DND-41 (cell line): ENCODE measurements at regions not wholly inside any gene's neighbourhood (a gene's known extent, or its start where the extent isn't known, plus 50 kb on each side); places are given as distances from the start of the nearest gene placed in this dataset.

Experiments used
- ATAC-seq: fragments of 200-7000 bp; cut with Tn5 transposase; 3 replicates; pipeline ENCODE4 v1.9.1; 2021; ENCODE audit warnings: low read depth; ENCODE audit not compliant: insufficient read depth
- DNase-seq: peaks from one replicate; pipeline ENCODE4 v3.0.0-alpha.2; 2020
- H2AFZ ChIP-seq: 2 replicates; pipeline ENCODE4 v1.6.0; 2012; ENCODE audit warnings: low read depth, low read length
- H3K27ac ChIP-seq: 2 replicates; pipeline ENCODE4 v1.5.1; 2012; ENCODE audit warnings: low read length, inconsistent platforms
- H3K27me3 ChIP-seq: fragments of 200-600 bp; sonication (generic); 2 replicates; pipeline ENCODE4 v1.6.0; 2012; ENCODE audit warnings: low read length, mild to moderate bottlenecking, inconsistent platforms; ENCODE audit not compliant: insufficient read depth, poor library complexity
- H3K36me3 ChIP-seq: 2 replicates; pipeline ENCODE4 v1.5.1; 2012; ENCODE audit warnings: low read length, inconsistent platforms; ENCODE audit not compliant: insufficient read depth
- H3K4me1 ChIP-seq: 2 replicates; pipeline ENCODE4 v1.5.1; 2012; ENCODE audit warnings: mild to moderate bottlenecking, low read length; ENCODE audit not compliant: insufficient read depth
- H3K4me2 ChIP-seq: 2 replicates; pipeline ENCODE4 v1.6.0; 2012; ENCODE audit warnings: mild to moderate bottlenecking, moderate library complexity, low read length, inconsistent platforms; ENCODE audit not compliant: insufficient read depth
- H3K4me3 ChIP-seq, 2 experiments: fragments of 200-600 bp in 1 of 2; shearing (Covaris generic) in 1 of 2; 2 replicates each; pipeline ENCODE4 v1.5.1; 2012 to 2016; ENCODE audit warnings: inconsistent platforms in 2 of 2, low read length in 2 of 2, mild to moderate bottlenecking in 2 of 2, low read depth in 1 of 2, moderate library complexity in 1 of 2
- H3K79me2 ChIP-seq: 2 replicates; pipeline ENCODE4 v1.6.0; 2012; ENCODE audit warnings: low read length, inconsistent platforms; ENCODE audit not compliant: insufficient read depth
- H3K9ac ChIP-seq: 2 replicates; pipeline ENCODE4 v1.6.0; 2012; ENCODE audit warnings: low read depth, mild to moderate bottlenecking, inconsistent platforms, low read length, moderate library complexity
- H3K9me3 ChIP-seq: 2 replicates; pipeline ENCODE4 v1.5.1; 2012; ENCODE audit warnings: low read length, moderate library complexity, mild to moderate bottlenecking, inconsistent platforms; ENCODE audit not compliant: insufficient read depth, severe bottlenecking
- H4K20me1 ChIP-seq: 2 replicates; pipeline ENCODE4 v1.6.0; 2012; ENCODE audit warnings: low read length; ENCODE audit not compliant: insufficient read depth
- CTCF ChIP-seq: IDR thresholded peaks from 2 replicates; pipeline ENCODE4 v1.5.1; 2012; ENCODE audit warnings: borderline replicate concordance, low read length, moderate library complexity, mild to moderate bottlenecking; ENCODE audit not compliant: poor library complexity, severe bottlenecking; ENCODE audit errors: extremely low read depth
- EZH2 ChIP-seq: IDR thresholded peaks from 3 replicates; pipeline ENCODE4 v1.6.1; 2012; ENCODE audit warnings: borderline replicate concordance, low read depth, mild to moderate bottlenecking, moderate library complexity, low read length, inconsistent platforms; ENCODE audit not compliant: severe bottlenecking

GRCh38 chr5:174383210-174384167 is 338.0 kb downstream of the NSG2 start:
- no peaks in the 10 kb centered on the region for H3K36me3 ChIP-seq
- no peaks in the 10 kb centered on the region for H3K79me2 ChIP-seq
- H3K9ac ChIP-seq = no peak overlapping the region
- H3K9me3 ChIP-seq = no peaks in the 10 kb centered on the region
- H3K4me2 ChIP-seq = no peak overlapping the region
- DNase-seq = no peak
- no peak overlapping the region for H3K4me3 ChIP-seq
- no peaks in the 10 kb centered on the region for H3K4me1 ChIP-seq
- ATAC-seq = no peak
- no peaks in the 10 kb centered on the region for H3K27me3 ChIP-seq
- TF ChIP-seq CTCF = no peak
- TF ChIP-seq EZH2 = no peak
- H4K20me1 ChIP-seq = no peaks in the 10 kb centered on the region
- no peak overlapping the region for H2AFZ ChIP-seq
- no peak overlapping the region for H3K27ac ChIP-seq

GRCh38 chr5:174384509-174384947 is 339.0 kb downstream of the NSG2 start:
- H3K36me3 ChIP-seq = no peaks in the 10 kb centered on the region
- TF ChIP-seq EZH2 = no peak
- TF ChIP-seq CTCF = no peak
- no peaks in the 10 kb centered on the region for H3K79me2 ChIP-seq
- no peaks in the 10 kb centered on the region for H3K9me3 ChIP-seq
- no peaks in the 10 kb centered on the region for H3K4me1 ChIP-seq
- DNase-seq (no peak), ATAC-seq (no peak)
- H3K9ac ChIP-seq = no peak overlapping the region
- H4K20me1 ChIP-seq = no peaks in the 10 kb centered on the region
- H3K4me2 ChIP-seq = no peak overlapping the region
- no peak overlapping the region for H3K4me3 ChIP-seq
- no peak overlapping the region for H2AFZ ChIP-seq
- no peaks in the 10 kb centered on the region for H3K27me3 ChIP-seq
- no peak overlapping the region for H3K27ac ChIP-seq

- TF ChIP-seq EZH2 (no peak), CTCF (no peak)
- no peak overlapping the region for H3K9ac ChIP-seq
- no peaks in the 10 kb centered on the region for H3K79me2 ChIP-seq
- no peak for DNase-seq
- H3K9me3 ChIP-seq = no peaks in the 10 kb centered on the region
- no peak overlapping the region for H3K4me3 ChIP-seq
- no peaks in the 10 kb centered on the region for H3K36me3 ChIP-seq
- no peaks in the 10 kb centered on the region for H4K20me1 ChIP-seq
- H3K4me1 ChIP-seq = no peaks in the 10 kb centered on the region
- no peak overlapping the region for H3K27ac ChIP-seq
- H3K4me2 ChIP-seq = no peak overlapping the region
- ATAC-seq = no peak
- H2AFZ ChIP-seq = no peak overlapping the region
- no peaks in the 10 kb centered on the region for H3K27me3 ChIP-seq
Observed at GRCh38 chr5:174386306-174386705, 338.1 kb upstream of the MSX2 start.
